AG09319 (cell line): ENCODE measurements at regions not wholly inside any gene's neighbourhood (a gene's known extent, or its start where the extent isn't known, plus 50 kb on each side); places are given as distances from the start of the nearest gene placed in this dataset.

Experiments used
- DNase-seq: peaks from one replicate; pipeline ENCODE4 v3.0.0-alpha.2; 2010; ENCODE audit warnings: low read depth; ENCODE audit errors: extremely low read depth
- CTCF ChIP-seq: IDR thresholded peaks from 2 replicates; pipeline ENCODE4 v1.5.1; 2011; ENCODE audit warnings: low read depth, mild to moderate bottlenecking, inconsistent platforms, low read length, moderate library complexity

GRCh38 chr16:26688105-26688504 lies 378.6 kb upstream of the C16orf82 start:
- DNase-seq, result no peak
- TF ChIP-seq CTCF, result no peak

DNA sequence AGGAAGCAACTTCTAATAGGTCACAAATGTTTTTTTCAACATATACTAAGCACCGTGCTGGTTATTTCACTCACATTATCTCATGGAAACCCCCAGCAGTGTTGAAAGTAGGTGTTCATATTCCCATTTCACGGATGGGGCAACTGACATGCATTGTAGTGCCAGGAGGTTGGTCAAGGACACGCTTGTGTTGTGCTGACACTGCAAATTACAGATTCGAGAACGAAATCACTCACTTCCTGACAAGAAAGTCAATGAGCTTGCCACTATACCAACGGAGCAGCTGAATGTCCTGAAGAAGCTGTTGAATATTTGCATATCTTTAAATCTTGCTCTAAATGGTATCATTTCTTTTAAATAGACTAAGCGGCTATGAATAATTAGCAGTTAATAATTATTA lies 378.0 kb upstream of the C16orf82 start:
- no peak for TF ChIP-seq CTCF
- DNase-seq, result no peak

GRCh38 chr16:26692658-26693057 lies 374.1 kb upstream of the C16orf82 start:
- DNase-seq, result no peak
- TF ChIP-seq CTCF, result no peak

DNA sequence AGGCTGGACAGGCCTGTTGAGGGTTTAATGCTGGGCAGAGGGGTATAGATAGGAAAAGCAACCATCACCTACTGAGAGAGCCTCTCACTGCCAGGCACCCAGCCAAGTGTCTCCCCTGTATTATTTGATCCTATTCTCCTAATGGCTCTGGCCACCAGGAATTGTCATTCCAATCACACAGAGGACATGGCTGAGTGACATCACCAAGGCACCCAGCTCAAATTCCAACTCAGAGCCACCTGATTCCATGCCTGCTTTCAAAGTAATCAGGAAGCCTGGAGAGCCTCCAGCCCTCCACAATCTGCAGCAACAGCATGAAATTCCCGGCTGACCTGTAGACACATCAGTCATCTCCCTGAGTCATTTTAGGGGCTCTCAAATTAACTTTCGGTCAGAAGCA lies 368.9 kb upstream of the C16orf82 start:
- no peak for DNase-seq
- no peak for TF ChIP-seq CTCF

GRCh38 chr16:26700250-26700649 lies 366.5 kb upstream of the C16orf82 start:
- TF ChIP-seq CTCF, result no peak
- no peak for DNase-seq

- DNase-seq, result no peak
Observed at GRCh38 chr16:26701243-26701886, 365.4 kb upstream of the C16orf82 start.

GRCh38 chr16:26705346-26705745 lies 361.4 kb upstream of the C16orf82 start:
- no peak for TF ChIP-seq CTCF
- DNase-seq, result no peak

More at GRCh38 chr16:26701243-26701886, 365.4 kb upstream of the C16orf82 start:
- no peak for TF ChIP-seq CTCF
